ENCODE measurements at regions not wholly inside any gene's neighbourhood (a gene's known extent, or its start where the extent isn't known, plus 50 kb on each side); places are given as distances from the start of the nearest gene placed in this dataset.

- Histone ChIP-seq H3K27me3 (replicated peaks) (no peaks in the 10 kb centered on the region), H3K36me3 (replicated peaks) (no peaks in the 10 kb centered on the region), H3K4me3 (ENCODE audit: low read depth, low read length) (no peak overlapping the region), H3K27ac (no peak overlapping the region)
- in situ Hi-C loops (cut with HindIII; ENCODE audit: low pct_ligation_motif_present, low sequenced_read_pairs): no loop called here
- no peak for DNase-seq
- TF ChIP-seq CTCF (IDR thresholded peaks at IDR 0.05; ENCODE audit: low read depth, low read length, missing control alignments): no peak
Measured at GRCh38 chr10:20363684-20364083, 533.4 kb downstream of the NEBL start.

- no peaks in the 10 kb centered on the region for H3K27me3 ChIP-seq (replicated peaks)
- DNase-seq: no peak
- H3K4me3 ChIP-seq (ENCODE audit: low read depth, low read length): no peak overlapping the region
- in situ Hi-C loops (cut with HindIII; ENCODE audit: low pct_ligation_motif_present, low sequenced_read_pairs): no loop called here
- no peak for TF ChIP-seq CTCF (IDR thresholded peaks at IDR 0.05; ENCODE audit: low read depth, low read length, missing control alignments)
- H3K27ac ChIP-seq: no peak overlapping the region
- H3K36me3 ChIP-seq (replicated peaks): no peaks in the 10 kb centered on the region
Measured at GRCh38 chr10:20355915-20356314, 539.7 kb downstream of the PLXDC2 start.

DNA sequence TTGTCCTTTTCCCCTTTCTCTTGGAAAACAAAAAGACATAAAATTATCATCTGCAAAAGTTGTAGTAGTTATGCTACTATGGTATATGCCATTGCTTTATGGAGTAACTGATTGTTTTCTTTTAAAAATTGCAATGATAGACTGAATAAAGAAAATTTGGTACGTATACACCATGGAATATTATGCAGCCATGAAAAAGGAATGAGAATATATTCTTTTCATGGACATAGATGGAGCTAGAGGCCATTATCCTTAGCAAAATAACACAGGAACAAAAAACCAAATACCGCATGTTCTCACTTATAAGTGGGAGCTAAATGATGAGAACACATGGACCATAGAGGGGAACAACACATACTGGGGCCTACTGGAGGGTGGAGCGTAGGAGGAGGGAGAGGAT lies 538.8 kb downstream of the PLXDC2 start:
- no peak overlapping the region for H3K27ac ChIP-seq

DNA sequence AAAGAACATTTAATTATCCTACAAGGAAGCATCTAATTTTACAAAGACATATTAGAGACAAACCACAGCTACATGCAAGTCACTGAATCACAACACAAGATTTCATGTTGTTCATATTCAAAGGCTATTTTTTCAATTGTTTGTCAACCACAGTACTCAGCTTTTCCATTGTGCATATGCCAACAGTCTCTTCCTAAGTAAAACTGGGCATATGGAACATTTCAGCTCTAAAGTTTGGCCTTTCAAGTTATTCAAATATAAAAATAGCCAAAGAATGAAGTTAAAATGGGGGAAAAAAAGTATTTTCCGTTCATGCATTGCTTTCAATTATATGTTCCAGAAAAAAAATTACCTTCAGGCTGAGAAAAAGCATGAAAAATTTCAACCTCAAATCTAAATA lies 537.9 kb downstream of the PLXDC2 start:
- Histone ChIP-seq H3K36me3 (replicated peaks) (no peaks in the 10 kb centered on the region), H3K4me3 (ENCODE audit: low read depth, low read length) (no peak overlapping the region), H3K27ac (no peak overlapping the region), H3K27me3 (replicated peaks) (no peaks in the 10 kb centered on the region)
- TF ChIP-seq CTCF (IDR thresholded peaks at IDR 0.05; ENCODE audit: low read depth, low read length, missing control alignments): no peak
- no peak for DNase-seq
- in situ Hi-C loops (cut with HindIII; ENCODE audit: low pct_ligation_motif_present, low sequenced_read_pairs): no loop called here

More for the DNA sequence above, 538.8 kb downstream of the PLXDC2 start:
- Histone ChIP-seq H3K4me3 (ENCODE audit: low read depth, low read length) (no peak overlapping the region), H3K27me3 (replicated peaks) (no peaks in the 10 kb centered on the region), H3K36me3 (replicated peaks) (no peaks in the 10 kb centered on the region)
- in situ Hi-C loops (cut with HindIII; ENCODE audit: low pct_ligation_motif_present, low sequenced_read_pairs): no loop called here
- DNase-seq: no peak
- TF ChIP-seq CTCF (IDR thresholded peaks at IDR 0.05; ENCODE audit: low read depth, low read length, missing control alignments): no peak

GRCh38 chr10:20350509-20350908 lies 534.3 kb downstream of the PLXDC2 start:
- H3K36me3 ChIP-seq (replicated peaks): no peaks in the 10 kb centered on the region
- in situ Hi-C loops (cut with HindIII; ENCODE audit: low pct_ligation_motif_present, low sequenced_read_pairs): no loop called here
- DNase-seq: no peak
- no peak overlapping the region for H3K4me3 ChIP-seq (ENCODE audit: low read depth, low read length)
- no peak overlapping the region for H3K27ac ChIP-seq
- H3K27me3 ChIP-seq (replicated peaks): no peaks in the 10 kb centered on the region
- no peak for TF ChIP-seq CTCF (IDR thresholded peaks at IDR 0.05; ENCODE audit: low read depth, low read length, missing control alignments)

DNA sequence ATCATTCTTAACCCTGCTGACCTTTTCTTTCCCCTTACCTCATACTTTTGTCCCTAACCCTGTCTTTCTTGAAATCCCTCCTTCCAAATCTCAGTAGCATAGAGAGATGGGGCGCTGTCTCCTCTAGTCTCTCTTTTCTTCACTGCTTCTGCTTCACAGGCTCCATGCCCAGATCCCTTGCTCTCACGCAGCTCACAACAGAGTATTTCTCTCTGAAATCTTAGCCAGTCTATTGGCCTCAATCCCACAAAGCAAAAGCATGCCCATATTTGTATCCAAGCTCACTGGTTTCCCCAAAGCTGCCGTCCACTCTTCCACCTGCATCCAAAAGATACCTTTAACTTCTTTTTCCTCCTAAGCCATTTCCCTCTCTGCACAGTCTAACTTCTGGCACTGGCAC lies 526.8 kb downstream of the PLXDC2 start:
- in situ Hi-C loops (cut with HindIII; ENCODE audit: low pct_ligation_motif_present, low sequenced_read_pairs): no loop called here
- Histone ChIP-seq H3K4me3 (ENCODE audit: low read depth, low read length) (no peak overlapping the region), H3K27me3 (replicated peaks) (no peaks in the 10 kb centered on the region), H3K36me3 (replicated peaks) (no peaks in the 10 kb centered on the region), H3K27ac (no peak overlapping the region)
- TF ChIP-seq CTCF (IDR thresholded peaks at IDR 0.05; ENCODE audit: low read depth, low read length, missing control alignments): no peak
- DNase-seq: no peak

All from brain microvascular endothelial cell (primary cell).